Caco-2 (cell line): ENCODE measurements at regions not wholly inside any gene's neighbourhood (a gene's known extent, or its start where the extent isn't known, plus 50 kb on each side); places are given as distances from the start of the nearest gene placed in this dataset.

Source experiments
- BruUV-seq: library from RNA; stranded (reverse); fragments of 400-500 nt; replicated peaks from 2 replicates; lab custom pipeline; 2021; lab: Mats Ljungman, UMichigan
- CTCF ChIA-PET: fragments of 300-600 bp; sonication (Branson Sonifier 250); formaldehyde crosslinking; loops from one replicate; lab custom pipeline; 2022; ENCODE audit warnings: antibody characterized with exemption; lab: Charles Lee
- POLR2A ChIA-PET: fragments of 300-600 bp; sonication (Branson Sonifier 250); formaldehyde crosslinking; loops from one replicate; lab custom pipeline; 2022; ENCODE audit warnings: antibody characterized with exemption; lab: Charles Lee
- DNase-seq, 2 experiments: peaks; one replicate each; pipeline versions ENCODE4 v3.0.0 to v3.0.0-alpha.2; 2020 to 2022
- H3K27me3 ChIP-seq: replicated peaks from 2 replicates; pipeline ENCODE4 v1.6.0; 2011; ENCODE audit warnings: low read length; ENCODE audit not compliant: control insufficient read depth, insufficient read depth
- H3K36me3 ChIP-seq: 2 replicates; pipeline ENCODE4 v1.5.1; 2011; ENCODE audit warnings: low read length; ENCODE audit not compliant: control insufficient read depth, insufficient read depth
- H3K4me1 ChIP-seq: fragments of 250-450 bp; sonication (Bioruptor Pico); 2 replicates; pipeline ENCODE4 v1.5.1; 2020; ENCODE audit warnings: mild to moderate bottlenecking
- H3K4me3 ChIP-seq: 2 replicates; pipeline ENCODE4 v1.5.1; 2011; ENCODE audit warnings: low read depth, mild to moderate bottlenecking, control low read depth, low read length
- H3K9me3 ChIP-seq: fragments of 250-450 bp; sonication (Bioruptor Pico); 2 replicates; pipeline ENCODE4 v1.5.1; 2020; ENCODE audit warnings: mild to moderate bottlenecking, moderate library complexity
- H3K27ac Mint-ChIP-seq: one replicate; pipeline ENCODE4 v1.8.0; 2022; ENCODE audit warnings: mixed read lengths; ENCODE audit not compliant: unreplicated experiment
- H3K27me3 Mint-ChIP-seq: one replicate; pipeline ENCODE4 v1.8.0; 2022; ENCODE audit warnings: mixed read lengths; ENCODE audit not compliant: insufficient read depth, unreplicated experiment
- H3K36me3 Mint-ChIP-seq: one replicate; pipeline ENCODE4 v1.8.0; 2022; ENCODE audit warnings: mild to moderate bottlenecking, mixed read lengths; ENCODE audit not compliant: insufficient read depth, unreplicated experiment
- H3K4me1 Mint-ChIP-seq: one replicate; pipeline ENCODE4 v1.8.0; 2022; ENCODE audit warnings: low read depth, mixed read lengths; ENCODE audit not compliant: unreplicated experiment
- H3K4me3 Mint-ChIP-seq: one replicate; pipeline ENCODE4 v1.8.0; 2022; ENCODE audit warnings: mild to moderate bottlenecking, moderate library complexity, mixed read lengths; ENCODE audit not compliant: unreplicated experiment
- H3K9me3 Mint-ChIP-seq: one replicate; pipeline ENCODE4 v1.8.0; 2022; ENCODE audit warnings: mixed read lengths; ENCODE audit not compliant: unreplicated experiment
- CTCF ChIP-seq, 2 experiments: fragments of 200-600 bp in 1 of 2; IDR thresholded peaks; 1 replicate in 1 of 2; 2 replicates in 1 of 2; pipeline versions ENCODE4 v1.5.1 to v1.8.0; 2011 to 2022; ENCODE audit warnings: antibody characterized with exemption in 1 of 2, control low read depth in 1 of 2, inconsistent platforms in 1 of 2, low read depth in 1 of 2, low read length in 1 of 2, mild to moderate bottlenecking in 1 of 2, moderate library complexity in 1 of 2; ENCODE audit not compliant: insufficient read depth in 1 of 2, severe bottlenecking in 1 of 2, unreplicated experiment in 1 of 2
- intact Hi-C: fragments of 100-400 bp; cut with micrococcal nuclease; formaldehyde crosslinking; loops from one replicate; pipeline ENCODE4 v1.10.0; 2022; ENCODE audit not compliant: unreplicated experiment

- CTCF ChIA-PET: no interaction called here
- H3K27me3 Mint-ChIP-seq: no peaks in the 10 kb centered on the region
- intact Hi-C loops: no loop called here
These were observed 134.8 kb downstream of the TMEM174 start for GRCh38 chr5:73307645-73308355.

GRCh38 chr5:73306741-73307275, 133.8 kb downstream of the TMEM174 start:
- Histone ChIP-seq H3K4me3 (no peak overlapping the region), H3K27me3 (no peaks in the 10 kb centered on the region), H3K4me1 (no peaks in the 10 kb centered on the region), H3K9me3 (no peaks in the 10 kb centered on the region), H3K36me3 (no peaks in the 10 kb centered on the region)
- DNase-seq: no peak
- Mint-ChIP-seq H3K4me1 (no peaks in the 10 kb centered on the region), H3K36me3 (no peaks in the 10 kb centered on the region), H3K9me3 (no peaks in the 10 kb centered on the region), H3K27ac (no peak overlapping the region), H3K27me3 (no peaks in the 10 kb centered on the region), H3K4me3 (no peak overlapping the region)
- no peak for TF ChIP-seq CTCF (IDR thresholded peaks at IDR 0.05; ENCODE audit: insufficient read depth in 1 of 2, low read depth in 1 of 2, low read length in 1 of 2, severe bottlenecking in 1 of 2, unreplicated experiment in 1 of 2)
- intact Hi-C loops: no loop called here
- ChIA-PET POLR2A (no interaction called here), CTCF (no interaction called here)
- BruUV-seq: no TSS peak

More at GRCh38 chr5:73307645-73308355, 134.8 kb downstream of the TMEM174 start:
- BruUV-seq: no TSS peak
- no peak overlapping the region for H3K4me3 ChIP-seq
- no peak for TF ChIP-seq CTCF (IDR thresholded peaks at IDR 0.05; ENCODE audit: insufficient read depth in 1 of 2, low read depth in 1 of 2, low read length in 1 of 2, severe bottlenecking in 1 of 2, unreplicated experiment in 1 of 2)
- no peak for DNase-seq
- no peaks in the 10 kb centered on the region for H3K27me3 ChIP-seq
- Mint-ChIP-seq H3K4me3 (no peak overlapping the region), H3K27ac (no peak overlapping the region), H3K9me3 (no peaks in the 10 kb centered on the region), H3K36me3 (no peaks in the 10 kb centered on the region), H3K4me1 (no peaks in the 10 kb centered on the region)
- no peaks in the 10 kb centered on the region for H3K36me3 ChIP-seq
- POLR2A ChIA-PET: no interaction called here
- no peaks in the 10 kb centered on the region for H3K4me1 ChIP-seq
- no peaks in the 10 kb centered on the region for H3K9me3 ChIP-seq

- Mint-ChIP-seq H3K9me3 (no peaks in the 10 kb centered on the region), H3K27me3 (no peaks in the 10 kb centered on the region), H3K4me3 (no peak overlapping the region), H3K36me3 (no peaks in the 10 kb centered on the region), H3K27ac (no peak overlapping the region), H3K4me1 (no peaks in the 10 kb centered on the region)
- H3K36me3 ChIP-seq: no peaks in the 10 kb centered on the region
- ChIA-PET POLR2A (no interaction called here), CTCF (no interaction called here)
- no peak for DNase-seq
- no peaks in the 10 kb centered on the region for H3K9me3 ChIP-seq
- H3K27me3 ChIP-seq: no peaks in the 10 kb centered on the region
- no peak for TF ChIP-seq CTCF (IDR thresholded peaks at IDR 0.05; ENCODE audit: insufficient read depth in 1 of 2, low read depth in 1 of 2, low read length in 1 of 2, severe bottlenecking in 1 of 2, unreplicated experiment in 1 of 2)
- no peaks in the 10 kb centered on the region for H3K4me1 ChIP-seq
- no peak overlapping the region for H3K4me3 ChIP-seq
- no TSS peak for BruUV-seq
- intact Hi-C loops: no loop called here
These were observed 133.2 kb downstream of the TMEM174 start for GRCh38 chr5:73306078-73306719.
